Keratinocyte (primary cell): ENCODE measurements at regions not wholly inside any gene's neighbourhood (a gene's known extent, or its start where the extent isn't known, plus 50 kb on each side); places are given as distances from the start of the nearest gene placed in this dataset.

Experiments
- DNase-seq: peaks from one replicate; pipeline ENCODE4 v3.0.0-alpha.2; 2011; ENCODE audit warnings: low read depth, missing footprints, low spot score
- FAIRE-seq: peaks from 2 replicates; lab custom pipeline; 2011; peaks lifted over from hg19 to GRCh38; lab: Jason Lieb, UNC
- H2AFZ ChIP-seq: 2 replicates; pipeline ENCODE4 v1.6.0; 2012; ENCODE audit warnings: low read length, control low read depth, inconsistent platforms; ENCODE audit not compliant: control insufficient read depth
- H3K27ac ChIP-seq: 2 replicates; pipeline ENCODE4 v1.5.1; 2011; ENCODE audit warnings: low read length; ENCODE audit not compliant: control insufficient read depth, insufficient read depth
- H3K27me3 ChIP-seq: 3 replicates; pipeline ENCODE4 v1.6.0; 2011; ENCODE audit warnings: low read length; ENCODE audit not compliant: control insufficient read depth, insufficient read depth; ENCODE audit errors: extremely low read depth
- H3K36me3 ChIP-seq, 2 experiments: 2 replicates in 1 of 2; 3 replicates in 1 of 2; pipeline ENCODE4 v1.5.1; 2011; ENCODE audit warnings: low read length in 2 of 2, mild to moderate bottlenecking in 1 of 2; ENCODE audit not compliant: control insufficient read depth in 2 of 2, insufficient read depth in 2 of 2; ENCODE audit errors: extremely low read depth in 1 of 2
- H3K4me1 ChIP-seq: 3 replicates; pipeline ENCODE4 v1.5.1; 2011; ENCODE audit warnings: low read length; ENCODE audit not compliant: control insufficient read depth, insufficient read depth; ENCODE audit errors: extremely low read depth
- H3K4me2 ChIP-seq: 3 replicates; pipeline ENCODE4 v1.6.0; 2011; ENCODE audit warnings: low read depth, low read length; ENCODE audit not compliant: control insufficient read depth, insufficient read depth; ENCODE audit errors: extremely low read depth
- H3K4me3 ChIP-seq, 3 experiments: fragments of 200-600 bp in 1 of 3; sonication (generic) in 1 of 3; 2 replicates in 2 of 3; 3 replicates in 1 of 3; pipeline ENCODE4 v1.5.1; 2011 to 2016; ENCODE audit warnings: low read length in 3 of 3, mild to moderate bottlenecking in 3 of 3, control low read depth in 2 of 3, inconsistent platforms in 1 of 3, low read depth in 1 of 3, mixed read lengths in 1 of 3, mixed run types in 1 of 3, moderate library complexity in 1 of 3; ENCODE audit not compliant: control insufficient read depth in 2 of 3, insufficient read depth in 2 of 3; ENCODE audit errors: extremely low read depth in 1 of 3
- H3K79me2 ChIP-seq: 2 replicates; pipeline ENCODE4 v1.6.0; 2012; ENCODE audit warnings: low read length; ENCODE audit not compliant: control insufficient read depth, insufficient read depth
- H3K9ac ChIP-seq: 3 replicates; pipeline ENCODE4 v1.6.0; 2011; ENCODE audit warnings: low read length; ENCODE audit not compliant: control insufficient read depth, insufficient read depth; ENCODE audit errors: extremely low read depth
- H3K9me1 ChIP-seq: 3 replicates; pipeline ENCODE4 v1.6.0; 2011; ENCODE audit warnings: low read length; ENCODE audit not compliant: control insufficient read depth, insufficient read depth; ENCODE audit errors: extremely low read depth
- H3K9me3 ChIP-seq: 2 replicates; pipeline ENCODE4 v1.5.1; 2012; ENCODE audit warnings: low read depth, low read length; ENCODE audit not compliant: control insufficient read depth
- H4K20me1 ChIP-seq: 3 replicates; pipeline ENCODE4 v1.6.0; 2011; ENCODE audit warnings: low read length; ENCODE audit not compliant: control insufficient read depth, insufficient read depth; ENCODE audit errors: extremely low read depth
- EZH2 ChIP-seq: IDR thresholded peaks from one replicate; pipeline ENCODE4 v1.6.1; 2012; ENCODE audit warnings: inconsistent platforms, mild to moderate bottlenecking, low read length, moderate library complexity
- dilution Hi-C: fragments of 300-500 bp; cut with MboI; formaldehyde crosslinking; loops from one replicate; pipeline ENCODE4 v1.7.0; 2020; ENCODE audit warnings: low sequenced_read_pairs; ENCODE audit not compliant: extremely low pct_ligation_motif_present
- TF ChIP-seq, protein P1 (sequence below), 3 experiments: IDR thresholded peaks in 1 of 3; conservative IDR thresholded peaks in 1 of 3; optimal IDR thresholded peaks in 1 of 3; 2 replicates in 2 of 3; 3 replicates in 1 of 3; pipeline versions ENCODE3 to v1.5.1; 2011; ENCODE audit warnings: low read length in 3 of 3, mild to moderate bottlenecking in 3 of 3, moderate library complexity in 2 of 3, control low read depth in 1 of 3, inconsistent platforms in 1 of 3; ENCODE audit not compliant: insufficient read depth in 2 of 3; ENCODE audit errors: extremely low read depth in 1 of 3

GRCh38 chr13:62299988-62300387, 884.3 kb upstream of the PCDH20 start:
- TF ChIP-seq, protein P1, sequence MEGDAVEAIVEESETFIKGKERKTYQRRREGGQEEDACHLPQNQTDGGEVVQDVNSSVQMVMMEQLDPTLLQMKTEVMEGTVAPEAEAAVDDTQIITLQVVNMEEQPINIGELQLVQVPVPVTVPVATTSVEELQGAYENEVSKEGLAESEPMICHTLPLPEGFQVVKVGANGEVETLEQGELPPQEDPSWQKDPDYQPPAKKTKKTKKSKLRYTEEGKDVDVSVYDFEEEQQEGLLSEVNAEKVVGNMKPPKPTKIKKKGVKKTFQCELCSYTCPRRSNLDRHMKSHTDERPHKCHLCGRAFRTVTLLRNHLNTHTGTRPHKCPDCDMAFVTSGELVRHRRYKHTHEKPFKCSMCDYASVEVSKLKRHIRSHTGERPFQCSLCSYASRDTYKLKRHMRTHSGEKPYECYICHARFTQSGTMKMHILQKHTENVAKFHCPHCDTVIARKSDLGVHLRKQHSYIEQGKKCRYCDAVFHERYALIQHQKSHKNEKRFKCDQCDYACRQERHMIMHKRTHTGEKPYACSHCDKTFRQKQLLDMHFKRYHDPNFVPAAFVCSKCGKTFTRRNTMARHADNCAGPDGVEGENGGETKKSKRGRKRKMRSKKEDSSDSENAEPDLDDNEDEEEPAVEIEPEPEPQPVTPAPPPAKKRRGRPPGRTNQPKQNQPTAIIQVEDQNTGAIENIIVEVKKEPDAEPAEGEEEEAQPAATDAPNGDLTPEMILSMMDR (optimal IDR thresholded peaks at IDR 0.05 in 1 of 3, IDR thresholded peaks at IDR 0.05 in 1 of 3, conservative IDR thresholded peaks at IDR 0.05 in 1 of 3; ENCODE audit: extremely low read depth in 1 of 3, insufficient read depth in 2 of 3, low read length in 3 of 3) = no peak
- no peak for TF ChIP-seq EZH2
- Histone ChIP-seq H3K27ac (no peak overlapping the region), H3K79me2 (no peaks in the 10 kb centered on the region), H3K4me3 (no peak overlapping the region), H3K9me1 (no peaks in the 10 kb centered on the region), H3K9me3 (no peaks in the 10 kb centered on the region), H3K36me3 (no peaks in the 10 kb centered on the region), H3K4me2 (no peak overlapping the region), H3K4me1 (no peaks in the 10 kb centered on the region), H4K20me1 (no peaks in the 10 kb centered on the region), H3K27me3 (no peaks in the 10 kb centered on the region), H2AFZ (no peak overlapping the region), H3K9ac (no peak overlapping the region)
- DNase-seq (no peak), FAIRE-seq (no peak)
- dilution Hi-C loops = no loop called here

GRCh38 chr13:62296812-62297211, 881.2 kb upstream of the PCDH20 start:
- no peak for FAIRE-seq
- TF ChIP-seq, protein P1 (optimal IDR thresholded peaks at IDR 0.05 in 1 of 3, IDR thresholded peaks at IDR 0.05 in 1 of 3, conservative IDR thresholded peaks at IDR 0.05 in 1 of 3; ENCODE audit: extremely low read depth in 1 of 3, insufficient read depth in 2 of 3, low read length in 3 of 3) = no peak
- no peak for TF ChIP-seq EZH2

More at GRCh38 chr13:62296812-62297211, 881.2 kb upstream of the PCDH20 start:
- no peak for DNase-seq
- Histone ChIP-seq H3K9me1 (no peaks in the 10 kb centered on the region), H3K9ac (no peak overlapping the region), H3K36me3 (no peaks in the 10 kb centered on the region), H3K79me2 (no peaks in the 10 kb centered on the region), H4K20me1 (no peaks in the 10 kb centered on the region), H3K4me2 (no peak overlapping the region), H3K9me3 (no peaks in the 10 kb centered on the region), H3K4me1 (no peaks in the 10 kb centered on the region), H3K4me3 (no peak overlapping the region), H3K27ac (no peak overlapping the region), H3K27me3 (no peaks in the 10 kb centered on the region), H2AFZ (no peak overlapping the region)
- dilution Hi-C loops = no loop called here
